MCF 10A (cell line): ENCODE measurements at regions not wholly inside any gene's neighbourhood (a gene's known extent, or its start where the extent isn't known, plus 50 kb on each side); places are given as distances from the start of the nearest gene placed in this dataset.

ENCODE experiments used
- BruUV-seq: library from RNA; stranded (reverse); fragments of 400-500 nt; replicated peaks from 2 replicates; lab custom pipeline; 2021; lab: Mats Ljungman, UMichigan
- CTCF ChIA-PET: fragments of 300-600 bp; sonication (Branson Sonifier 250); formaldehyde crosslinking; extraction: SDS; loops from one replicate; lab custom pipeline; 2021; ENCODE audit warnings: antibody characterized with exemption, inconsistent platforms; lab: Yijun Ruan, JAX
- POLR2A ChIA-PET: fragments of 300-600, 350-650 bp; sonication (Branson Sonifier 250); formaldehyde crosslinking; extraction: SDS; loops from one replicate; lab custom pipeline; 2020; ENCODE audit warnings: antibody characterized with exemption, inconsistent platforms; lab: Yijun Ruan, JAX
- DNase-seq: peaks from one replicate; pipeline ENCODE4 v3.0.0-alpha.2; 2018; ENCODE audit not compliant: unreplicated experiment
- H3K27ac Mint-ChIP-seq: one replicate; pipeline ENCODE4 v1.8.0; 2022; ENCODE audit warnings: mild to moderate bottlenecking, low read depth, mixed read lengths; ENCODE audit not compliant: unreplicated experiment
- H3K27me3 Mint-ChIP-seq: one replicate; pipeline ENCODE4 v1.8.0; 2022; ENCODE audit warnings: mixed read lengths; ENCODE audit not compliant: insufficient read depth, unreplicated experiment
- H3K36me3 Mint-ChIP-seq: one replicate; pipeline ENCODE4 v1.8.0; 2022; ENCODE audit warnings: mild to moderate bottlenecking, moderate library complexity, mixed read lengths; ENCODE audit not compliant: insufficient read depth, unreplicated experiment
- H3K4me1 Mint-ChIP-seq: one replicate; pipeline ENCODE4 v1.8.0; 2022; ENCODE audit warnings: mixed read lengths; ENCODE audit not compliant: insufficient read depth, unreplicated experiment
- H3K4me3 Mint-ChIP-seq: one replicate; pipeline ENCODE4 v1.8.0; 2022; ENCODE audit warnings: mild to moderate bottlenecking, moderate library complexity, mixed read lengths; ENCODE audit not compliant: unreplicated experiment
- H3K9me3 Mint-ChIP-seq: one replicate; pipeline ENCODE4 v1.8.0; 2022; ENCODE audit warnings: mixed read lengths; ENCODE audit not compliant: unreplicated experiment
- CTCF ChIP-seq: fragments of 200-600 bp; IDR thresholded peaks from one replicate; pipeline ENCODE4 v1.8.0; 2022; ENCODE audit warnings: antibody characterized with exemption, mild to moderate bottlenecking; ENCODE audit not compliant: unreplicated experiment
- intact Hi-C: fragments of 100-400 bp; cut with micrococcal nuclease; formaldehyde crosslinking; loops from 2 replicates; pipeline ENCODE4 v1.14.1; 2022

- TF ChIP-seq CTCF, result no peak
- no TSS peak for BruUV-seq
- Mint-ChIP-seq H3K9me3 (no peaks in the 10 kb centered on the region), H3K27ac (peak overlapping the region; percentile 87), H3K36me3 (peaks cover 14% of the 10 kb centered on the region), H3K4me1 (peaks cover 49% of the 10 kb centered on the region), H3K4me3 (peak overlapping the region; percentile 9), H3K27me3 (no peaks in the 10 kb centered on the region)
- ChIA-PET CTCF (no interaction called here), POLR2A (interaction anchor here (0.8 to 1.7 kb wide), 13 partner anchors 9 to 218 kb away, joined by 3 to 21 read pairs (median 6); no protein-coding TSS in a partner anchor)
- peak; percentile 53 for DNase-seq
- intact Hi-C loops, result no loop called here
Measured at GRCh38 chr9:592225-592624, 249.3 kb upstream of the DMRT1 start.

- no TSS peak for BruUV-seq
- ChIA-PET POLR2A (interaction anchor here (1.2 to 1.3 kb wide), 2 partner anchors 93 to 174 kb away, joined by 3 to 6 read pairs; no protein-coding TSS in a partner anchor), CTCF (no interaction called here)
- intact Hi-C loops, result no loop called here
- no peak for DNase-seq
- Mint-ChIP-seq H3K27me3 (no peaks in the 10 kb centered on the region), H3K27ac (peak overlapping the region; percentile 87), H3K9me3 (no peaks in the 10 kb centered on the region), H3K4me3 (peak overlapping the region; percentile 9), H3K36me3 (peaks cover 14% of the 10 kb centered on the region), H3K4me1 (peaks cover 49% of the 10 kb centered on the region)
- TF ChIP-seq CTCF, result no peak
Measured at GRCh38 chr9:592733-593132, 248.8 kb upstream of the DMRT1 start.

- BruUV-seq, result no TSS peak
- TF ChIP-seq CTCF, result no peak
- POLR2A ChIA-PET, result no interaction called here
- CTCF ChIA-PET, result no interaction called here
- no peak for DNase-seq
- intact Hi-C loops, result no loop called here
- peaks cover 18% of the 10 kb centered on the region for H3K36me3 Mint-ChIP-seq
- H3K27ac Mint-ChIP-seq, result peak overlapping the region; percentile 87
- no peaks in the 10 kb centered on the region for H3K9me3 Mint-ChIP-seq
- H3K4me1 Mint-ChIP-seq, result peaks cover 49% of the 10 kb centered on the region
- H3K27me3 Mint-ChIP-seq, result no peaks in the 10 kb centered on the region
- no peak overlapping the region for H3K4me3 Mint-ChIP-seq
Measured at GRCh38 chr9:593809-594208, 247.7 kb upstream of the DMRT1 start.

GRCh38 chr9:596703-597102 is 244.8 kb upstream of the DMRT1 start:
- no TSS peak for BruUV-seq
- ChIA-PET CTCF (interaction anchor here (0.9 kb wide), 1 partner anchor 16 kb away, joined by 4 read pairs; no protein-coding TSS in a partner anchor), POLR2A (interaction anchor here (1.2 to 1.9 kb wide), 2 partner anchors 11 to 22 kb away, joined by 3 to 5 read pairs; no protein-coding TSS in a partner anchor)
- Mint-ChIP-seq H3K9me3 (no peaks in the 10 kb centered on the region), H3K36me3 (peaks cover 27% of the 10 kb centered on the region), H3K27me3 (no peaks in the 10 kb centered on the region), H3K4me1 (peaks cover 38% of the 10 kb centered on the region), H3K4me3 (no peak overlapping the region), H3K27ac (no peak overlapping the region)
- no peak for TF ChIP-seq CTCF
- intact Hi-C loops, result no loop called here
- DNase-seq, result no peak
